ENCODE measurements at regions not wholly inside any gene's neighbourhood (a gene's known extent, or its start where the extent isn't known, plus 50 kb on each side); places are given as distances from the start of the nearest gene placed in this dataset.
"Not testable (repeated sequence)": the region's sequence is repeated elsewhere in the genome, so short reads cannot be mapped to it uniquely, and the experiment has no call there.

DNA sequence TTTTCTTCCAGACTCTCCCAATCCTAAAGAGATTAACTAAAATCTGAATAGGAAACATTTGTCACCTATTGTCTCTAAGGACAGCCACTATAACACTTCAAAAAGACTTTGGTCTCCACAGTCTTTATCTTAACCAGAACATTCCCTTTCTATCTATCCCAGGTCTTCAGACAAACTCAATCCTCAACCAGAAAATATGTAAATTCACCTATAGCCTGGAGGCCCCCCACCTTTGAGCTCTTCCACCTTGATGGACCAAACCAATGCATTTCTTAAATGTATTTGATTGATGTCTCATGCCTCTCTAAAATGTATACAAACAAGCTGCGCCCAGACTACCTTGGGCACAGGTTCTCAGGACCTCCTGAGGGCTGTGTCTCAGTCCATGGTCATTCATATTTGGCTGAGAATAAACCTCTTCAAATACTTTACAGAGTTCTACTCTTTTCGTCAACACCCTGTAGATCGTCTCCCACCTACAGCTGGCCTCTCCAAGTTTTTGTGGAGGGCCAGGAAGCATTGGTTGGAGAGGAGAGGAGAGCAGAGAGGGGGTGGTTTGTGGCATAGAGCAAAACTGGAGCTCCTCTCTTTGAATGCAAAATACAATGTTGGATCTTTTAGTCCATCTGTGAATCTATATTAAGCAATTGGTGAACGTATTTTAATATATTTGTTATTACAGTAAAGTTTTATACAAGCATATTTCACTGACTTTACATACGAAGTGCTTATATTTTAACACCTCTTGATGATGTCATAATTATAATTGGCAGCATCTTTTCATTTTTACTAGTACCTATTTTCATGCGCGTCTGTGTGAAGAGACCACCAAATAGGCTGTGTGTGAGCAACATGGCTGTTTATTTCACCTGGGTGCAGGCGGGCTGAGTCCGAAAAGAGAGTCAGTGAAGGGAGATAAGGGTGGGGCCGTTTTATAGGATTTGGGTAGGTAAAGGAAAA, 230.7 kb upstream of the DUSP10 start:
- H3K9me3 ChIP-seq: no peaks in the 10 kb centered on the region
- 83 to 92% methylated on average over 10 of the region's 10 CpGs for WGBS, 2 donors
- TF ChIP-seq, protein P1, sequence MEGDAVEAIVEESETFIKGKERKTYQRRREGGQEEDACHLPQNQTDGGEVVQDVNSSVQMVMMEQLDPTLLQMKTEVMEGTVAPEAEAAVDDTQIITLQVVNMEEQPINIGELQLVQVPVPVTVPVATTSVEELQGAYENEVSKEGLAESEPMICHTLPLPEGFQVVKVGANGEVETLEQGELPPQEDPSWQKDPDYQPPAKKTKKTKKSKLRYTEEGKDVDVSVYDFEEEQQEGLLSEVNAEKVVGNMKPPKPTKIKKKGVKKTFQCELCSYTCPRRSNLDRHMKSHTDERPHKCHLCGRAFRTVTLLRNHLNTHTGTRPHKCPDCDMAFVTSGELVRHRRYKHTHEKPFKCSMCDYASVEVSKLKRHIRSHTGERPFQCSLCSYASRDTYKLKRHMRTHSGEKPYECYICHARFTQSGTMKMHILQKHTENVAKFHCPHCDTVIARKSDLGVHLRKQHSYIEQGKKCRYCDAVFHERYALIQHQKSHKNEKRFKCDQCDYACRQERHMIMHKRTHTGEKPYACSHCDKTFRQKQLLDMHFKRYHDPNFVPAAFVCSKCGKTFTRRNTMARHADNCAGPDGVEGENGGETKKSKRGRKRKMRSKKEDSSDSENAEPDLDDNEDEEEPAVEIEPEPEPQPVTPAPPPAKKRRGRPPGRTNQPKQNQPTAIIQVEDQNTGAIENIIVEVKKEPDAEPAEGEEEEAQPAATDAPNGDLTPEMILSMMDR (IDR thresholded peaks at IDR 0.05): no peak
- TF ChIP-seq POLR2A (IDR thresholded peaks at IDR 0.05) (no peak), POLR2AphosphoS5 (IDR thresholded peaks at IDR 0.05) (no peak)

DNA sequence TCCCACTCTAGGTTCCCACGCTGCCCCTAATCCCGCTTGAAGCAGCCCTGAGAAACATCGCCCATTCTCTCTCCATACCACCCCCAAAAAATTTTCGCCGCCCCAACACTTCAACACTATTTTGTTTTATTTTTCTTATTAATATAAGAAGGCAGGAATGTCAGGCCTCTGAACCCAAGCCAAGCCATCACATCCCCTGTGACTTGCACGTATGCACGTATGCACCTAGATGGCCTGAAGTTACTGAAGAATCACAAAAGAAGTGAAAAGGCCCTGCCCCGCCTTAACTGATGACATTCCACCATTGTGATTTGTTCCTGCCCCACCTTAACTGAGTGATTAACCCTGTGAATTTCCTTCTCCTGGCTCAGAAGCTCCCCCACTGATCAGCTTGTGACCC, 229.1 kb upstream of the DUSP10 start:
- H3K36me3 ChIP-seq; intact Hi-C loops (cut with DNase I); DNase-seq; H3K27me3 ChIP-seq; H3K9me3 ChIP-seq; H3K27ac ChIP-seq; H3K4me1 ChIP-seq; H3K4me3 ChIP-seq: not testable (repeated sequence)
- 84 to 91% methylated on average over 8 of the region's 8 CpGs for WGBS, 2 donors

More for the DNA sequence above, 230.7 kb upstream of the DUSP10 start:
- Histone ChIP-seq H3K27me3 (no peaks in the 10 kb centered on the region), H3K27ac (no peak overlapping the region), H3K4me1 (no peaks in the 10 kb centered on the region), H3K36me3 (no peaks in the 10 kb centered on the region), H3K4me3 (no peak overlapping the region)
- DNase-seq: no peak
- intact Hi-C loops (cut with DNase I): no loop called here

DNA sequence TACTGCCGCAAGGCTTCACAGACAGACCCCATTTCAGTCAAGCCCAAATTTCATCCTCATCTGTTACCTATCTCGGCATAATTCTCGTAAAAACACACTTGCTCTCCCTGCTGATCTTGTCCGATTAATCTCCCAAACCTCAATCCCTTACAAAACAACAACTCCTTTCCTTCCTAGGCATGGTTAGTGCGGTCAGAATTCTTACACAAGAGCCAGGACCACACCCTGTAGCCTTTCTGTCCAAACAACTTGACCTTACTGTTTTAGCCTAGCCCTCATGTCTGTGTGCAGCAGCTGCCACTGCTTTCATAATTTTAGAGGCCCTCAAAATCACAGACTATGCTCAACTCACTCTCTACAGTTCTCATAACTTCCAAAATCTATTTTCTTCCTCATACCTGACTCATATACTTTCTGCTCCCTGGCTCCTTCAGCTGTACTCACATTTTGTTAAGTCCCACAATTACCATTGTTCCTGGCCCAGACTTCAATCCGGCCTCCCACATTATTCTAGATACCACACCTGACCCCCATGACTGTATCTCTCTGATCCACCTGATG, 227.5 kb upstream of the DUSP10 start:
- WGBS, 2 donors: 79 to 86% methylated on average over 6 of the region's 6 CpGs
- H3K4me3 ChIP-seq; intact Hi-C loops (cut with DNase I); H3K36me3 ChIP-seq; H3K27me3 ChIP-seq; H3K9me3 ChIP-seq; DNase-seq; H3K4me1 ChIP-seq; H3K27ac ChIP-seq: not testable (repeated sequence)

DNA sequence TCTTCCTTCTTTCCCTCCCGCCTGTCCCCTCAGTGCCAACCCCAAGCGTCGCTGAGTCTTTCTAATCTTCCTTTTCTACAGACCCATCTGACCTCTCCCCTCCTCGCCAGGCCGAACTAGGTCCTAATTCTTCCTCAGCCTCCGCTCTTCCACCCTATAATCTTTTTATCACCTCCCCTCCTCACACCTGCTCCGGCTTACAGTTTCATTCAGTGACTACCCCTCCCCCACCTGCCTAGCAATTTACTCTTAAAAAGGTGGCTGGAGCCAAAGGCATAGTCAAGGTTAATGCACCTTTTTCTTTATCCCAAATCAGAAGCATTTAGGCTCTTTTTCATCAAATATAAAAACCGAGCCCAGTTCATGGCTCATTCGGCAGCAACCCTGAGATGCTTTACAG, 225.6 kb upstream of the DUSP10 start:
- H3K27ac ChIP-seq; DNase-seq; H3K4me3 ChIP-seq; H3K27me3 ChIP-seq; H3K9me3 ChIP-seq; intact Hi-C loops (cut with DNase I); H3K36me3 ChIP-seq; H3K4me1 ChIP-seq: not testable (repeated sequence)
- 85% methylated on average over 7 to 9 of the region's 9 CpGs for WGBS, 2 donors

DNA sequence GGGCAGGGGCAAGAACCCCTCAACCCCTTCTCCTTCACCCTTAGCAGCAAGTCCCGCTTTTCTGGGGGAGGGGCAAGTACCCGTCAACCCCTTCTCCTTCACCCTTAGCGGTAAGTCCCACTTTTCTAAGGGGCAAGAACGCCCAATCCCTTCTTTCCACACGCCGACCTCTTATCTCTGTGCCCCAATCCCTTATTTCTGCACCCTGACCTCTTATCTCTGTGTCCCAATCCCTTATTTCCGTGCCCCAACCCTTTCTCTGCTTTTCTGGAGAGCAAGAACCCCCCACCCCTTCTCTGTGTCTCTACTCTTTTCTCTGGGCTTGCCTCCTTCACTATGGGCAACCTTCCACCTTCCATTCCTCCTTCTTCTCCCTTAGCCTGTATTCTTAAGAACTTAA, 225.0 kb upstream of the DUSP10 start:
- H3K4me1 ChIP-seq; H3K9me3 ChIP-seq; H3K36me3 ChIP-seq; H3K27me3 ChIP-seq; H3K4me3 ChIP-seq; intact Hi-C loops (cut with DNase I); DNase-seq; H3K27ac ChIP-seq: not testable (repeated sequence)
- WGBS, 2 donors: 93 to 96% methylated on average over 7 of the region's 7 CpGs

DNA sequence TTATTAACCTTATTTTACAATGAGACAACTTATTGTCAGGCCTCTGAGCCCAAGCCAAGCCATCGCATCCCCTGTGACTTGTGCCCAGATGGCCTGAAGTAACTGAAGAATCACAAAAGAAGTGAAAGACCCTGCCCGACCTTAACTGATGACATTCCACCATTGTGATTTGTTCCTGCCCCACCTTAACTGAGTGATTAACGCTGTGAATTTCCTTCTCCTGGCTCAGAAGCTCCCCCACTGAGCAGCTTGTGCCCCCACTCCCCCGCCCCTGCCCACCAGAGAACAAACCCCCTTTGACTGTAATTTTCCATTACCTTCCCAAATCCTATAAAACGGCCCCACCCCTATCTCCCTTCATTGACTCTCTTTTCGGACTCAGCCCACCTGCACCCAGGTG, 224.0 kb upstream of the DUSP10 start:
- DNase-seq; intact Hi-C loops (cut with DNase I); H3K36me3 ChIP-seq; H3K27me3 ChIP-seq; H3K4me3 ChIP-seq; H3K27ac ChIP-seq; H3K9me3 ChIP-seq; H3K4me1 ChIP-seq: not testable (repeated sequence)
- WGBS, 2 donors: 68 to 73% methylated on average over 6 of the region's 6 CpGs

DNA sequence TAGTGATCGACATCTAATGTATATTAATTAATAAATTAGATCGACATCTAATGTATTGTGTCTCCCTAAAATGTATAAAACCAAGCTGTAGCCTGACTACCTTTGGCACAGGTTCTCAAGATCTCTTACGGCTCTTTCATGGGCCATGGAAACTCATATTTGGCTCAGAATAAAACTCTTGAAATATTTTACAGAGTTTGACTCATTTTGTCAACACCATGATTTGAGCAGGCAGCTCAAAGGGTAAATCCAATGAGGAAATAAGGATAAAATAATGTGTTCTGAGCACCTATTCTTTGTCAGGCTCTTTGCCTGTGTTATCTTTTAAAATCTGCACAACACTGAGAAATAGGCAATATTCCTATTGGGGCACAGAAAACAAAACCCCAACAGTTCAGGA, 223.4 kb upstream of the DUSP10 start:
- intact Hi-C loops (cut with DNase I): no loop called here
- WGBS, 2 donors: 63 to 82% methylated on average over 3 of the region's 3 CpGs
- no peak for TF ChIP-seq POLR2A (IDR thresholded peaks at IDR 0.05)
- TF ChIP-seq, protein P1 (IDR thresholded peaks at IDR 0.05): no peak
- no peak for TF ChIP-seq EP300 (IDR thresholded peaks at IDR 0.05)
- no peak for TF ChIP-seq POLR2AphosphoS5 (IDR thresholded peaks at IDR 0.05)
- Histone ChIP-seq H3K4me1 (no peaks in the 10 kb centered on the region), H3K9me3 (no peaks in the 10 kb centered on the region), H3K27me3 (no peaks in the 10 kb centered on the region), H3K36me3 (no peaks in the 10 kb centered on the region), H3K4me3 (no peak overlapping the region), H3K27ac (no peak overlapping the region)
- no peak for DNase-seq

Data from sigmoid colon (tissue), 6 donors.